ENCODE measurements at regions not wholly inside any gene's neighbourhood (a gene's known extent, or its start where the extent isn't known, plus 50 kb on each side); places are given as distances from the start of the nearest gene placed in this dataset.

GRCh38 chr3:147030274-147030673 is 376.1 kb downstream of the ZIC4 start:
- DNase-seq: no peak

- DNase-seq: no peak
Observed at GRCh38 chr3:147015334-147015733, 391.0 kb downstream of the ZIC4 start.

GRCh38 chr3:147008886-147009285 is 397.5 kb downstream of the ZIC4 start:
- DNase-seq: no peak

DNA sequence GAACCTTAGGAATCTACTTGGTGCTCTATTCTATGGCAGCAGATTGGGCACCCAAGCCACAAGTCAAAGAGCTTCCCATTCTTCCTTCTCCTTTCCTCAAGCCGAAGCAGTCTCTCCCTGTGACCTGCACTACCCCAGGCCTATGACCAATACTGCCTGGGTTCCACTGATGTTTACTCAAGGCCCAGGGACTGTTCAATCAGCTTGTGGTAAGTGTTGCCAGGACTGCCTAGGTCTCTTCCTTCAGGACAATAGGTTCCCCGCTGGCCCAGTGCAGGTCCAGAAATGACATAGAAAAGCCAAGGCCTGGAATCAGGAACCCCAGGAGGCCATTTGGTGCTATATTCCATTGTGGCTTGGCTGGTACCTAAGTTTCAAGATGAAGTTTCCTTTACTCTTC is 397.9 kb downstream of the ZIC4 start:
- DNase-seq: no peak

- no peak for DNase-seq
Observed at GRCh38 chr3:147007736-147008245, 398.6 kb downstream of the ZIC4 start.

DNA sequence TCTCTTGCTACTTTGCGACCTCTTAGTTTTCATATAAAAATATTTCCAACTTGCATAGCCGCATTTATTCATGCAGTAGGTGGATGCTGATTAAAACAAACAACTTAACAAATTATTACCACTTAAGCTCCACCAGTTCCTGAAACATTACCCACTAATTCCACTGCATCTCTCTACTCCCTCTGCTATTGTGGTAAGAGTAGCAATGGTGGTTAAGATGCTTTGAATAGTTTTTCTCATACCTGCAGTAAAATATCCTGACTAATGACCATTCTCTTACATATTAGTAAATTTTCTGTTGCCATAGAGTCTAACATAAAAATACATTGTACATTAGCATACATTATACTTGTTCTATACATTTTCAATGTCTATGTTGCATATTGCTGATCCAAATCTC is 397.6 kb upstream of the PLSCR5 start:
- DNase-seq: no peak

GRCh38 chr3:147000274-147000673 is 395.1 kb upstream of the PLSCR5 start:
- no peak for DNase-seq

- no peak for DNase-seq
Observed at GRCh38 chr3:146991907-146992306, 386.8 kb upstream of the PLSCR5 start.

- no peak for DNase-seq
Observed at GRCh38 chr3:146975476-146975875, 370.3 kb upstream of the PLSCR5 start.

DNA sequence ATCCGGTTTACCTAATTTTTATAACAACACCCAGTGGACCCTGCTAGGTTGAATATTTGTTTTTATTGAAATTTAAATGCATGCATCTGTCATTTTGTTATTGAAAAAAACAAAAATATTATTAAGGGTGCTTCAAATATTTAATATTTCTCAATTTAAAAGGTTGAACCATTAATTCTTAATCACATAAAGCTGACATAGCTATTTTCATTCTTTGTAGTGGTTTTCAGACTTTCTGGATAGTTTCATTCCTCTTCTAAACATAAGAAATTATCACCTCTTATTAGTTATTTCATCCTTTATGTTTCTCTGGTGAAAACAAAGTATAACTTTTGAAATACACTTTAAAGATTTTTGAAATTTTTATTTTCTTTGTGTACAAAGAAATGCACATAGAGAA is 369.9 kb upstream of the PLSCR5 start:
- no peak for DNase-seq

- DNase-seq: no peak
Observed at GRCh38 chr3:146974001-146974400, 368.9 kb upstream of the PLSCR5 start.

DNA sequence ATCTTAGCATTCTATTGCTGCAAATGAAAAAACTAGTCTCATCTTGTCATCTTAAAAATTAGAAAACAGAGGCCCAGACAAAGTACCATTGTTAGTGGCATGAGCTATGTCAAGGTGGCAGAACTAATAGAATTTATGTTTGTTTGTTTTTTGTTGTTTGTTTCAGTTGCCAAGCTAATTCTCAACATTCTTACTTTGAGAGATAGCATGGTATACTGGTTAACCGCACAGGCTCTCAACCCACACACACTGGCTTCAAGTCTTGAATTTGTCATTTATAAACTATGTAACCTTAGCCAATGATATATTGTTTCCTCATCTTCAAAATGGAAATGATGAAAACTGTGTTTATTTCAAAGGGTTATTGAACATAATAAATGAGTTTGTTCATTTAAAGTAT is 367.6 kb upstream of the PLSCR5 start:
- DNase-seq: no peak

- no peak for DNase-seq
Observed at GRCh38 chr3:146970236-146970635, 365.1 kb upstream of the PLSCR5 start.

- no peak for DNase-seq
Observed at GRCh38 chr3:146969356-146969755, 364.2 kb upstream of the PLSCR5 start.

DNA sequence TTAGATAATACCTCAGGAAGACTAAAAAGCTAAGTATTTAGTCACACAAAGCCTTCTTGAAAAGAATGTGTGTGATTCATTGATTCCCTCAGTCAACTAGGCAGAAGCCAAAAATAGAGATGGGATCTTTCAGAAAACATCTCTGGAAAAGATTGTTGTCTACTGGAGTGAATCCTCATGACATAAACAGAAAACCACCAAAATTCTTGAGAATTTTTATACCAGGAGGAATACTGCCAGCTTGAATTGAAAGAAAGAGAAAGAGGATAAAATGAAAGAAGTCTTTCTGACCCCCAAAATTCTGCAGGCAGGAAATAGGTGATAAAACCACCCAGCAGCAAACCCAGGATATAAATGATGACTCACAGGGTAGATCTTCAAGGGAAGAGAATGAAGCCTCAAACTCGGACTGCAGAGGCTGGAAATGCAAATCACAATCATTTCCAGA is 363.1 kb upstream of the PLSCR5 start:
- no peak for DNase-seq

DNA sequence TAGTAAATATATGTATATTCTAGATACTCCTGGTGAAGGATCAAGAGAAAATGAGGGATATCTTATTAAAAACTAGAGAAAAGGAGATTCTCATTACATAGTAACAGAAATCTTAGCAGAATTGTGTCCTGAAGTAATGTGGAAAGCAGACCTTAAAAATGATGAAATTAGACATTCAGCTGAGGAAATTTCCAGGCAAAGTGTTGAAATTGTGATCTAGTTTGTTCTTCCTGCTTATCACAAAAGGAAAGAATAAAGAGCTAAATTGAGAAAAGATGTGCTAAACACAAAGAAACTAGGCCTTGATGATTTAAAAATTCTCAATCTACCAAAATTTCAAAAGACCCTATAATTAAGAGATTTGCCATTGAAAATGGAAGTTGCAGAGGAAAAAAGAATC is 362.6 kb upstream of the PLSCR5 start:
- DNase-seq: no peak

GRCh38 chr3:146966124-146966523 is 361.0 kb upstream of the PLSCR5 start:
- DNase-seq: no peak

DNA sequence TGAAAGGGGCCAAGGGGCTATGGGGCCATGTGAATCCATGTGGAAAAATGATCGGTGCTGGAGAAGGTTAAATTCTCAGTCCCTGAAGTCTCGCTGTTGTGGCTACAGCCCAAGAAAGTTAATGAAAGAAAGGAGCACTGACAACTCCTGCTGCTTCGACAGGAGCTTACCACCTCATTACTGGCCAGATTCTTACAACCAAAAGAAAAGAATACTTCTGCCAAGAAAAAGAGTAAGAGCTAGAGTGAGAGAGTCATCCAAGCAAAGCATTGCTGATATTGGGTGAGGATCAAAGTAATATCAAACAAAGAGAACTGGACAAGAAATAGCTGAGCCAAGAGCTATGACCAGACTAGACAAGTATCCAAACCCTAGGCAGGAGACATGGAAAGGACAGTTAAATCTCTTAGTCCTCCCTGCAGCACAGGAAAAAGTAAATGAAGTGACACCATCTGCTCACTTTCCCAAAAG is 348.4 kb upstream of the PLSCR5 start:
- no peak for DNase-seq

DNA sequence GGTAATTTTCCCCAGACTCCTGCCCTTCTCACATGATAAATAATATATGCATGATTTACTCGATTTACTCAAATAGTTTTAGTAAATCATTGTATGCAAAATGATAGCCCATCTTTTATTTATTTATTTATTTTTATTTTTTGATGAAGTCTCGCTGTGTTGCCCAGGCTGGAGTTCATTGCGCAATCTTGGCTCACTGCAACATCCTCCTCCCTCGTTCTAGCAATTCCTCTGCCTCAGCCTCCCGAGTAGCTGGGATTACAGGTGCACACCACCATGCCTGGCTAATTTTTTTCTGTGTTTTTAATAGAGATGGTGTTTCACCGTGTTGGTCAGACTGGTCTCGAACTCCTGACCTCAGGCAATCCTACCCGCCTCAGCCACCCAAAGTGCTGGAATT is 343.8 kb upstream of the PLSCR5 start:
- DNase-seq: no peak

GRCh38 chr3:146948186-146948585 is 343.0 kb upstream of the PLSCR5 start:
- DNase-seq: no peak

- no peak for DNase-seq
Observed at GRCh38 chr3:146929696-146930095, 324.6 kb upstream of the PLSCR5 start.

- no peak for DNase-seq
Observed at GRCh38 chr3:146928421-146929059, 323.4 kb upstream of the PLSCR5 start.

- DNase-seq: no peak
Observed at GRCh38 chr3:146921693-146922092, 316.5 kb upstream of the PLSCR5 start.

DNA sequence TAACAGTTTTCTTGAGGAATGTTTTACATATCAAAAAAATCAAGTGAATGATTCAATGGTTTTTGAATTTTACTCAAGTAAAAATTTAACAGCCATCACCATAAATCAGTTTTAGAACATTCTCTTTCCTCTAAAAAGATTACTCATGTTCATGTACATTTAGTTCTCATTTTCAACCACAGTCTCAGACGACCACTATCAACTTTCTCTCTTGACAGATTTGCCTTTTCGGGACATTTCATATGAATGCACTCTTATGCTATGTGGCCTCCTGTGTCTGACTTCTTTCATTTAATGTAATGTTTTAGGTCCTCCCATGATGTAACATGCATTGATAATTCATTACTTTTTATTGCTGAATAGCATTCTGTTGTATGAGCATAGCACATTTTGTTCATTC is 309.3 kb upstream of the PLSCR5 start:
- DNase-seq: no peak
